Gastroesophageal sphincter (tissue), 3 donors: ENCODE measurements at regions not wholly inside any gene's neighbourhood (a gene's known extent, or its start where the extent isn't known, plus 50 kb on each side); places are given as distances from the start of the nearest gene placed in this dataset.

Experiments
- CTCF ChIP-seq, 4 experiments: fragments of 200-600 bp in 2 of 4; fragments of 450-650 bp in 2 of 4; sonication (generic) in 1 of 4; IDR thresholded peaks; one replicate each; pipeline ENCODE4 v1.5.1; 2017 to 2019; ENCODE audit warnings: antibody characterized with exemption in 4 of 4, mild to moderate bottlenecking in 2 of 4, moderate library complexity in 2 of 4
- POLR2A ChIP-seq, 2 donors: fragments of 450-650 bp; IDR thresholded peaks; one replicate each; pipeline ENCODE4 v1.6.1; 2017; ENCODE audit warnings: antibody characterized with exemption in 2 of 2, mild to moderate bottlenecking in 2 of 2, moderate library complexity in 1 of 2
- POLR2AphosphoS5 ChIP-seq: sonication (generic); formaldehyde crosslinking; IDR thresholded peaks from one replicate; pipeline ENCODE4 v1.6.1; 2017; ENCODE audit warnings: antibody characterized with exemption

- TF ChIP-seq CTCF (IDR thresholded peaks at IDR 0.05) (no peak), POLR2AphosphoS5 (no peak), POLR2A (IDR thresholded peaks at IDR 0.05) (no peak)
Observed at GRCh38 chr12:4833053-4833452, 76.7 kb upstream of the KCNA1 start.
